Heart left ventricle (tissue), 16 donors: ENCODE measurements at regions not wholly inside any gene's neighbourhood (a gene's known extent, or its start where the extent isn't known, plus 50 kb on each side); places are given as distances from the start of the nearest gene placed in this dataset.
"Not testable (repeated sequence)": the region's sequence is repeated elsewhere in the genome, so short reads cannot be mapped to it uniquely, and the experiment has no call there.

Source experiments
- ATAC-seq, 4 donors: fragments of 200-7000 bp; cut with Tn5 transposase; one replicate each; pipeline ENCODE4 v1.9.1; 2020 to 2022; ENCODE audit warnings: moderate library complexity in 4 of 4, mild to moderate bottlenecking in 3 of 4, moderate number of reproducible peaks in 1 of 4
- DNase-seq, 5 donors: peaks; one replicate each; pipeline ENCODE4 v3.0.0-alpha.2; 2020
- H3K27ac ChIP-seq, 12 donors: fragments of 200-600 bp; sonication (generic) in 4 of 12; one replicate each; pipeline versions ENCODE4 v1.5.0 to v1.8.0; 2016 to 2022; ENCODE audit warnings: mild to moderate bottlenecking in 2 of 12
- H3K27me3 ChIP-seq, 9 donors: fragments of 200-600 bp; sonication (generic) in 2 of 9; one replicate each; pipeline versions ENCODE4 v1.5.1 to v1.8.0; 2016 to 2022; ENCODE audit warnings: mild to moderate bottlenecking in 3 of 9
- H3K36me3 ChIP-seq, 9 donors: fragments of 200-600 bp; sonication (generic) in 2 of 9; one replicate each; pipeline versions ENCODE4 v1.5.0 to v1.8.0; 2018 to 2022; ENCODE audit warnings: mild to moderate bottlenecking in 2 of 9
- H3K4me1 ChIP-seq, 12 donors: fragments of 200-600 bp; sonication (generic) in 4 of 12; one replicate each; pipeline versions ENCODE4 v1.5.0 to v1.8.0; 2016 to 2022; ENCODE audit warnings: mild to moderate bottlenecking in 3 of 12
- H3K4me3 ChIP-seq, 12 donors: fragments of 200-600 bp; sonication (generic) in 4 of 12; one replicate each; pipeline versions ENCODE4 v1.5.0 to v1.8.0; 2017 to 2022; ENCODE audit warnings: mild to moderate bottlenecking in 9 of 12, moderate library complexity in 4 of 12
- H3K9me3 ChIP-seq, 12 donors: fragments of 200-600 bp; sonication (generic) in 4 of 12; one replicate each; pipeline versions ENCODE4 v1.5.0 to v1.8.0; 2016 to 2022; ENCODE audit warnings: mild to moderate bottlenecking in 1 of 12
- POLR2A ChIP-seq, 2 donors: fragments of 450-650 bp; IDR thresholded peaks; one replicate each; pipeline ENCODE4 v1.6.1; 2017; ENCODE audit warnings: antibody characterized with exemption in 2 of 2, mild to moderate bottlenecking in 2 of 2, moderate library complexity in 2 of 2
- WGBS, 4 donors: extraction: QIAGEN DNeasy Blood & Tissue Kit in 2 of 4; methylation state at CpG; one replicate each; pipeline versions ENCODE4 v1.1.5 to v1.1.7; 2013 to 2018; 5-methylcytosine and 5-hydroxymethylcytosine counted together
- intact Hi-C, 10 donors: fragments of 100-400 bp; cut with DNase I; formaldehyde crosslinking; loops; one replicate each; pipeline versions ENCODE4 v1.11.1 to v1.14.2; 2022
- TF ChIP-seq, protein P1 (sequence below), 12 donors: fragments of 200-600 bp; sonication (generic) in 4 of 12; IDR thresholded peaks; one replicate each; pipeline versions ENCODE4 v1.5.0 to v1.8.0; 2018 to 2022; ENCODE audit warnings: antibody characterized with exemption in 12 of 12, mild to moderate bottlenecking in 5 of 12
- donor health status: ischemic (EF 13 %, LVEDD 7.1; RV severe dilation, severe dysfunction).
- donor health status: healthy with polysubstance abuse.
- donor health status: DM: no; HTN: yes; CAD: no.
- donor health status: DM: no; HTN: no; CAD: no.
- donor health status: ischemic (EF 25% LVEDD 6.9; RV normal size, moderate dysfunction).
- donor health status: ischemic (EF 25% LVEDD 5.7; RV mildly dilated, moderate dysfunction).
- donor health status: healthy.
- donor health status: DM: yes; HTN: yes; CAD: no.
- donor health status: ischemic (EF 35%, LVEDD 5.7; RV mildly dilated, moderate dysfunction).
- donor health status: nonischemic (EF 11% LVEDD 7.7; RV severe dilation, severe dysfunction).
- donor health status: DM: yes; HTN: yes; CAD: no.
- donor health status: PGD.
- donor health status: ischemic (EF 29% LVEDD 5.4; RV normal size, mild dysfunction).
- donor health status: nonischemic (EF 23%, LVEDD 6.1; RV moderate dilation, normal function).

GRCh38 chr22:27605390-27605789 is 196.2 kb downstream of the MN1 start:
- Histone ChIP-seq H3K9me3 (peaks cover 0 to 5% (median 0%) of the 10 kb centered on the region in 12 donors), H3K36me3 (no peaks in the 10 kb centered on the region), H3K4me3 (no peak overlapping the region), H3K27ac (no peak overlapping the region), H3K4me1 (peaks cover 0 to 6% (median 0%) of the 10 kb centered on the region in 12 donors), H3K27me3 (no peaks in the 10 kb centered on the region)
- 79 to 100% (median 89%) methylated on average over 4 of the region's 4 CpGs for WGBS, 4 donors
- ATAC-seq (no peak), DNase-seq (no peak)
- TF ChIP-seq POLR2A (IDR thresholded peaks at IDR 0.05) = no peak
- TF ChIP-seq, protein P1, sequence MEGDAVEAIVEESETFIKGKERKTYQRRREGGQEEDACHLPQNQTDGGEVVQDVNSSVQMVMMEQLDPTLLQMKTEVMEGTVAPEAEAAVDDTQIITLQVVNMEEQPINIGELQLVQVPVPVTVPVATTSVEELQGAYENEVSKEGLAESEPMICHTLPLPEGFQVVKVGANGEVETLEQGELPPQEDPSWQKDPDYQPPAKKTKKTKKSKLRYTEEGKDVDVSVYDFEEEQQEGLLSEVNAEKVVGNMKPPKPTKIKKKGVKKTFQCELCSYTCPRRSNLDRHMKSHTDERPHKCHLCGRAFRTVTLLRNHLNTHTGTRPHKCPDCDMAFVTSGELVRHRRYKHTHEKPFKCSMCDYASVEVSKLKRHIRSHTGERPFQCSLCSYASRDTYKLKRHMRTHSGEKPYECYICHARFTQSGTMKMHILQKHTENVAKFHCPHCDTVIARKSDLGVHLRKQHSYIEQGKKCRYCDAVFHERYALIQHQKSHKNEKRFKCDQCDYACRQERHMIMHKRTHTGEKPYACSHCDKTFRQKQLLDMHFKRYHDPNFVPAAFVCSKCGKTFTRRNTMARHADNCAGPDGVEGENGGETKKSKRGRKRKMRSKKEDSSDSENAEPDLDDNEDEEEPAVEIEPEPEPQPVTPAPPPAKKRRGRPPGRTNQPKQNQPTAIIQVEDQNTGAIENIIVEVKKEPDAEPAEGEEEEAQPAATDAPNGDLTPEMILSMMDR (IDR thresholded peaks at IDR 0.05) = no peak
- intact Hi-C loops = no loop called here

GRCh38 chr22:27607750-27608149 is 193.8 kb downstream of the MN1 start:
- H3K4me3 ChIP-seq, ATAC-seq, H3K9me3 ChIP-seq, H3K27me3 ChIP-seq, H3K36me3 ChIP-seq, H3K4me1 ChIP-seq, H3K27ac ChIP-seq, intact Hi-C loops, DNase-seq: not testable (repeated sequence)
- 91 to 95% (median 95%) methylated on average over 7 of the region's 7 CpGs for WGBS, 4 donors

DNA sequence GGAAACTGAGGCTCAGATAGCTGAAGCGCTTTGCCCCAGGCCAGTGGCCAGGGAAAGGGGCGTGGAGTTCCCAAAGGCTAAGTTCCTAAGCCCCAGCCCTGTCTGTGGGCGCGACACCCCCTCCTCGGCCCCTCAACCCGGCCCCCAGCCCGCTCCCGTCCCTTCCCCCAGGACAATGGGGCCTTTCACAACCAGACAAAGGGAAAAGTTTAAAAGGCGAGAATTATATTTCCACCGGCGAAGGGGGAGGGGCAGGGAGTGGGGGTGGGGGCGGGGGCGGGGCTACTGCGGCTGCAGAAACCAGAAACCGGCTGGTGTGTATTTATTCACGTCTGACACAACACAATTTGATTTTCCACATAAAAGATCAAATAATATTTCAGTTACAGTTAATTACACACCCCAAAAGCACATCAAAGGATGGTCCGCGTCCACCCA is 192.1 kb downstream of the MN1 start:
- H3K27me3 ChIP-seq = peaks cover 1 to 20% (median 15%) of the 10 kb centered on the region in 9 donors
- ATAC-seq = no peak
- no peak overlapping the region for H3K27ac ChIP-seq
- TF ChIP-seq POLR2A (IDR thresholded peaks at IDR 0.05) = no peak
- TF ChIP-seq, protein P1 (IDR thresholded peaks at IDR 0.05) = no peak
- H3K9me3 ChIP-seq = peaks cover 0 to 3% (median 0%) of the 10 kb centered on the region in 12 donors
- 56 to 76% (median 66%) methylated on average over 15 to 18 of the region's 18 CpGs for WGBS, 4 donors
- H3K4me3 ChIP-seq = no peak overlapping the region
- DNase-seq = no peak
- no peaks in the 10 kb centered on the region for H3K36me3 ChIP-seq
- intact Hi-C loops = no loop called here
- H3K4me1 ChIP-seq = peaks cover 0 to 5% (median 0%) of the 10 kb centered on the region in 12 donors

- H3K36me3 ChIP-seq, H3K9me3 ChIP-seq, H3K4me3 ChIP-seq, DNase-seq, H3K4me1 ChIP-seq, H3K27ac ChIP-seq, ATAC-seq, intact Hi-C loops: not testable (repeated sequence)
- H3K27me3 ChIP-seq = peaks cover 5 to 27% (median 18%) of the 10 kb centered on the region in 9 donors
- WGBS, 4 donors = 93 to 98% (median 95%) methylated on average over 2 to 4 of the region's 4 CpGs
Measured at GRCh38 chr22:27610164-27610563, 191.4 kb downstream of the MN1 start.

GRCh38 chr22:27610863-27611786 is 190.4 kb downstream of the MN1 start:
- H3K4me3 ChIP-seq = no peak overlapping the region
- intact Hi-C loops = no loop called here
- no peaks in the 10 kb centered on the region for H3K36me3 ChIP-seq
- H3K27ac ChIP-seq = no peak overlapping the region
- peaks cover 0 to 7% (median 0%) of the 10 kb centered on the region in 12 donors for H3K4me1 ChIP-seq
- H3K27me3 ChIP-seq = peaks cover 5 to 27% (median 18%) of the 10 kb centered on the region in 9 donors
- H3K9me3 ChIP-seq = no peaks in the 10 kb centered on the region
- ATAC-seq = no peak
- DNase-seq = no peak
- WGBS, 4 donors = 86 to 87% (median 86%) methylated on average over 23 of the region's 23 CpGs
- TF ChIP-seq, protein P1 (IDR thresholded peaks at IDR 0.05) = no peak
- TF ChIP-seq POLR2A (IDR thresholded peaks at IDR 0.05) = no peak
